A673 (cell line): ENCODE measurements at regions not wholly inside any gene's neighbourhood (a gene's known extent, or its start where the extent isn't known, plus 50 kb on each side); places are given as distances from the start of the nearest gene placed in this dataset.
"Not testable (repeated sequence)": the region's sequence is repeated elsewhere in the genome, so short reads cannot be mapped to it uniquely, and the experiment has no call there.

Experiments used
- BruUV-seq: library from RNA; stranded (reverse); fragments of 400-500 nt; replicated peaks from 2 replicates; lab custom pipeline; 2021; lab: Mats Ljungman, UMichigan
- CTCF ChIA-PET: fragments of 300-600 bp; sonication (Branson Sonifier 250); formaldehyde crosslinking; loops from one replicate; lab custom pipeline; 2022; ENCODE audit warnings: antibody characterized with exemption; lab: Charles Lee
- POLR2A ChIA-PET: fragments of 300-600 bp; sonication (Branson Sonifier 250); formaldehyde crosslinking; loops from one replicate; lab custom pipeline; 2022; ENCODE audit warnings: antibody characterized with exemption; ENCODE audit not compliant: low non-redundant PET; lab: Charles Lee
- DNase-seq: peaks from one replicate; pipeline ENCODE4 v3.0.0-alpha.2; 2015; ENCODE audit warnings: low spot score
- H3K27ac ChIP-seq: fragments of 200-600 bp; sonication (generic); 2 replicates; pipeline ENCODE4 v1.5.1; 2016; ENCODE audit warnings: mixed run types, low read depth, mild to moderate bottlenecking, mixed read lengths, antibody characterized with exemption, low read length; ENCODE audit not compliant: poor library complexity, severe bottlenecking
- H3K27me3 ChIP-seq: fragments of 200-600 bp; sonication (generic); replicated peaks from 2 replicates; pipeline ENCODE4 v1.6.1; 2017; ENCODE audit warnings: mixed run types, low read depth, mild to moderate bottlenecking, mixed read lengths, antibody characterized with exemption, low read length; ENCODE audit not compliant: insufficient read depth, poor library complexity
- H3K36me3 ChIP-seq: fragments of 200-600 bp; sonication (generic); 2 replicates; pipeline ENCODE4 v1.6.1; 2016; ENCODE audit warnings: mixed run types, mild to moderate bottlenecking, mixed read lengths, antibody characterized with exemption, low read length; ENCODE audit not compliant: insufficient read depth, poor library complexity, severe bottlenecking
- H3K4me1 ChIP-seq: fragments of 200-600 bp; sonication (generic); 2 replicates; pipeline ENCODE4 v1.6.1; 2017; ENCODE audit warnings: mixed run types, mild to moderate bottlenecking, mixed read lengths, antibody characterized with exemption, low read length; ENCODE audit not compliant: insufficient read depth, poor library complexity, severe bottlenecking
- H3K4me3 ChIP-seq: fragments of 200-600 bp; sonication (generic); 2 replicates; pipeline ENCODE4 v1.5.1; 2016; ENCODE audit warnings: low read depth, mixed run types, mild to moderate bottlenecking, mixed read lengths, low read length; ENCODE audit not compliant: poor library complexity, severe bottlenecking
- H3K9me3 ChIP-seq: fragments of 200-600 bp; sonication (generic); 2 replicates; pipeline ENCODE4 v1.6.1; 2016; ENCODE audit warnings: mixed run types, low read depth, mild to moderate bottlenecking, mixed read lengths, antibody characterized with exemption, low read length; ENCODE audit not compliant: poor library complexity, severe bottlenecking
- CTCF ChIP-seq: fragments of 300-800, 200-600 bp; sonication (generic); conservative IDR thresholded peaks from 2 replicates; pipeline ENCODE4 v1.5.1; 2017; ENCODE audit warnings: low read depth, mild to moderate bottlenecking, antibody characterized with exemption, low read length, moderate library complexity, mixed read lengths
- EZH2 ChIP-seq: fragments of 200-600 bp; sonication (generic); IDR thresholded peaks from 2 replicates; pipeline ENCODE4 v1.6.1; 2017; ENCODE audit warnings: borderline replicate concordance, low read depth, mild to moderate bottlenecking, mixed read lengths, antibody characterized with exemption, low read length; ENCODE audit not compliant: poor library complexity, severe bottlenecking
- intact Hi-C: fragments of 100-400 bp; cut with micrococcal nuclease; formaldehyde crosslinking; loops from one replicate; pipeline ENCODE4 v1.10.0; 2022; ENCODE audit not compliant: unreplicated experiment

- H3K4me1 ChIP-seq, H3K4me3 ChIP-seq, POLR2A ChIA-PET, CTCF ChIA-PET, H3K36me3 ChIP-seq, H3K9me3 ChIP-seq, H3K27ac ChIP-seq, H3K27me3 ChIP-seq, BruUV-seq, DNase-seq, intact Hi-C loops: not testable (repeated sequence)
Observed at GRCh38 chr18:8914404-8915264, 187.9 kb upstream of the NDUFV2 start.

- POLR2A ChIA-PET, H3K36me3 ChIP-seq, intact Hi-C loops, H3K27me3 ChIP-seq, BruUV-seq, DNase-seq, H3K27ac ChIP-seq, H3K9me3 ChIP-seq, H3K4me1 ChIP-seq, H3K4me3 ChIP-seq, CTCF ChIA-PET: not testable (repeated sequence)
- TF ChIP-seq CTCF = peak; percentile 26; the same call in 1 of the 2 replicates
Observed at GRCh38 chr18:8920856-8921787, 181.4 kb upstream of the NDUFV2 start.

- POLR2A ChIA-PET = no interaction called here
Observed at GRCh38 chr18:8926464-8926863, 176.0 kb upstream of the NDUFV2 start.

More at GRCh38 chr18:8926464-8926863, 176.0 kb upstream of the NDUFV2 start:
- no peaks in the 10 kb centered on the region for H3K27me3 ChIP-seq
- H3K4me1 ChIP-seq = no peaks in the 10 kb centered on the region
- CTCF ChIA-PET = no interaction called here
- H3K9me3 ChIP-seq = peaks cover 14% of the 10 kb centered on the region
- H3K36me3 ChIP-seq = no peaks in the 10 kb centered on the region
- intact Hi-C loops = no loop called here
- BruUV-seq = no TSS peak
- no peak for TF ChIP-seq EZH2
- no peak for TF ChIP-seq CTCF
- H3K4me3 ChIP-seq = no peak overlapping the region
- no peak for DNase-seq
- H3K27ac ChIP-seq = no peak overlapping the region
